Body of pancreas (tissue), 4 donors: ENCODE measurements at regions not wholly inside any gene's neighbourhood (a gene's known extent, or its start where the extent isn't known, plus 50 kb on each side); places are given as distances from the start of the nearest gene placed in this dataset.

Experiments
- POLR2A ChIP-seq, 3 donors: fragments of 450-650 bp; IDR thresholded peaks; one replicate each; pipeline ENCODE4 v1.6.1; 2016; ENCODE audit warnings: antibody characterized with exemption in 3 of 3, mild to moderate bottlenecking in 2 of 3
- TF ChIP-seq, protein P1 (sequence below), 7 experiments: fragments of 450-650 bp in 4 of 7; fragments of 200-600 bp in 3 of 7; sonication (generic) in 3 of 7; IDR thresholded peaks; one replicate each; pipeline ENCODE4 v1.5.1; 2016 to 2019; ENCODE audit warnings: antibody characterized with exemption in 7 of 7

DNA sequence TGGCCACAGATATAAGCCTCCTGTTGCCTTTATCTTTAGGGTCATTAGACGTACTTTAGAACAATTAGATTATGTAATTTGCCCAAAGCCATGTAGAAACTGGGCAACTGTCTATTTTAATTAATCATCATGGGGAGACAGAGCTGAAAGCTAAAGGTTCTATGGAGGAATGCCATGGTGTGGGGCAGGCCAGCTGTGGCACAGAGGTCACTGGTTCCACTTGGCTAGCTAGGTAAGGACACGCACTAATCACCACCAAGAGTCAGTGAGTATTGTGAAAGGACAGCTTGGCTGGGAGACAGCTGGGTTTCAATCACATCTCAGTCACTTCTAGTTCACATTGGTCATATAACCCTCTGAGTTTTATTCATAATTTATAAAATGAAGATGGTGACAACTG lies 81.7 kb downstream of the HMHB1 start:
- TF ChIP-seq, protein P1, sequence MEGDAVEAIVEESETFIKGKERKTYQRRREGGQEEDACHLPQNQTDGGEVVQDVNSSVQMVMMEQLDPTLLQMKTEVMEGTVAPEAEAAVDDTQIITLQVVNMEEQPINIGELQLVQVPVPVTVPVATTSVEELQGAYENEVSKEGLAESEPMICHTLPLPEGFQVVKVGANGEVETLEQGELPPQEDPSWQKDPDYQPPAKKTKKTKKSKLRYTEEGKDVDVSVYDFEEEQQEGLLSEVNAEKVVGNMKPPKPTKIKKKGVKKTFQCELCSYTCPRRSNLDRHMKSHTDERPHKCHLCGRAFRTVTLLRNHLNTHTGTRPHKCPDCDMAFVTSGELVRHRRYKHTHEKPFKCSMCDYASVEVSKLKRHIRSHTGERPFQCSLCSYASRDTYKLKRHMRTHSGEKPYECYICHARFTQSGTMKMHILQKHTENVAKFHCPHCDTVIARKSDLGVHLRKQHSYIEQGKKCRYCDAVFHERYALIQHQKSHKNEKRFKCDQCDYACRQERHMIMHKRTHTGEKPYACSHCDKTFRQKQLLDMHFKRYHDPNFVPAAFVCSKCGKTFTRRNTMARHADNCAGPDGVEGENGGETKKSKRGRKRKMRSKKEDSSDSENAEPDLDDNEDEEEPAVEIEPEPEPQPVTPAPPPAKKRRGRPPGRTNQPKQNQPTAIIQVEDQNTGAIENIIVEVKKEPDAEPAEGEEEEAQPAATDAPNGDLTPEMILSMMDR (IDR thresholded peaks at IDR 0.05) = no peak
- no peak for TF ChIP-seq POLR2A (IDR thresholded peaks at IDR 0.05)
